GM13977 (cell line): ENCODE measurements at regions not wholly inside any gene's neighbourhood (a gene's known extent, or its start where the extent isn't known, plus 50 kb on each side); places are given as distances from the start of the nearest gene placed in this dataset.
"Not testable (repeated sequence)": the region's sequence is repeated elsewhere in the genome, so short reads cannot be mapped to it uniquely, and the experiment has no call there.

ENCODE experiments used
- DNase-seq: peaks from one replicate; pipeline ENCODE4 v3.0.0; 2012; ENCODE audit warnings: low spot score
- CTCF ChIP-seq: IDR thresholded peaks from 2 replicates; pipeline ENCODE4 v1.5.1; 2012; ENCODE audit warnings: mild to moderate bottlenecking, control low read depth; ENCODE audit not compliant: insufficient read depth; ENCODE audit errors: extremely low read depth, missing control alignments
- in situ Hi-C: fragments of 300-500 bp; cut with MboI; formaldehyde crosslinking; loops from one replicate; pipeline ENCODE4 v1.12.0; 2022; ENCODE audit warnings: low sequenced_read_pairs, low pct_unique_long_range_greater_than_20kb, mixed read lengths, inconsistent platforms; ENCODE audit not compliant: unreplicated experiment

GRCh38 chr18:79600141-79600540, 79.5 kb upstream of the CTDP1 start:
- in situ Hi-C loops = no loop called here
- no peak for TF ChIP-seq CTCF
- no peak for DNase-seq

- in situ Hi-C loops = no loop called here
- TF ChIP-seq CTCF = no peak
- no peak for DNase-seq
These were observed 79.0 kb upstream of the CTDP1 start for GRCh38 chr18:79600596-79600995.

GRCh38 chr18:79601234-79601633, 78.4 kb upstream of the CTDP1 start:
- TF ChIP-seq CTCF = no peak
- in situ Hi-C loops = no loop called here
- no peak for DNase-seq

DNA sequence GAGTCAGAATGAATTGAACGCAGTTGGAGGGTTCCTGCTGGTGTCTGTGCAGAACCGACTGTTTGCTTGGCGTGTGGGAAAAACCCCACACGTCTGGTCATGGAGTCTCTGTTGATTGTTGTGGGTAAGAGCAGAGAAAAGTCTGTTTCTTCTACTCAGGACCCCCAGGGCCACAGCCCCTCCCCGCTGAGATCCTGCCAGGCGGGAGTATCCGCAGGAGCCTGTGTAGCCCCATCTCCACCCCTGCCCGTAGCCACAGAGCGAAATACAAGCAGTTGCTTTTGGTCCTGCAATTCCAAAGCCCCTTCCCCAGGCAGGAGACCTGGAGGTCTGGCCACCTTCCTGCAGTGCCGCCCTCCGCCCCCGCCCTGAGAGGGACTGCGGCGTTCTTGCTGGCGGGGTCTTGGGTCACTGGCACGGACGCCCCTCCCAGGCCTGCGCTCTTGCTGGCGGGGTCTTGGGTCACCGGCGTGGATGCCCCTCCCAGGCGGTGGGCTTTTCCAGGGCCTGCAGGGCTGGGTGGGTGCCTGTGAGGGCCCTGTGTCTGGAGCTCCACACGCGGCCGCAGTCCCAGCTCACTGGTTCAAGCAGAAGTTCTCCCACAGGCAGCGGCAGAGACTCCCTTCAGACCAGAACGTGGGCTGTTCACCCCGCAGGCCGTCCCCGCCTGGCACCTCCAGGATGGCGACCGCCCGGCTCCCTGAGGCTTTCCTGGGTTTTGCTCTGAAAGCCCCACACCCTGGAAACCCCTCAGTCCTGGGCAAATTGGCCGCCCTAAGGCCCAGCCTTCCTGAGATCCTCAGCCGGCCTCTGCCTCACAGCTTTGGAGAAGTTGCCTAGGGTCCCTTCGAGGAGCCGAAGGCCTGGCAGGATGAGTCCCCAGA, 76.0 kb upstream of the CTDP1 start:
- DNase-seq = no peak
- TF ChIP-seq CTCF = no peak
- in situ Hi-C loops = no loop called here

DNA sequence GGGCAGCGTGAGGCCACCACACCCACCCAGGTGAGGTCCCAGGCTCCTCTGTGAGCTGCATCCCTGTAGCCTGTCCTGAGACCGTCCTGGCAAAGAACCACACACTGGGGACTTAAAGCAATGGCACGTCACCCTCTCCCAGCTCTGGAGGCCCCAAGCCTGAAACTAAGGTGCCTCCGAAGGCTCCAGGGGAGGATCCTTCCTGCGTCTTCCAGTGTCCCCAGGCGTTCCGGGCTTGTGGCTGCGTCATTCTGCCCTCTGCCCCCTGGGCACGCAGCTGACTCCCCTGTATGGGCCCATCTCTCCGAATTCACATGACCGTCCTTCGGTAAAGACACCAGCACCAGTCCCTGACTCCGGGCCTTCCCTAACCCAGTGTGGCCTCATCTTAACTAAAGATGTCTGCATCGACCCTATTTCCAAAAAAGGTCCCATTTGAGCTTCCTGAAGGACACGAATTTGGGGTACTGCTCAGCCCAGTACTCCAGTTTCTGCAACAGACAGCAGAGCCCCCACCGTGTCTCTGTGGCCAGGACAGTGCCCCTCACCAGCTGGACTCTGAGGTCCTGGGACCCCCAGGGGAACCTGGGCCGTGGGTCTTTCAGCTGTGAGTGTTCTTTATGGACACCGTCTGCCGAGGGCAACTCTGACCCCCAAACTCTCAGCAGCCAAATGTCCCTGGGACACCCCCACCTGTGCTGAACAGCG, 75.2 kb upstream of the CTDP1 start:
- in situ Hi-C loops = no loop called here
- no peak for DNase-seq
- TF ChIP-seq CTCF = no peak

- in situ Hi-C loops = no loop called here
- no peak for DNase-seq
- no peak for TF ChIP-seq CTCF
These were observed 74.4 kb upstream of the CTDP1 start for GRCh38 chr18:79604913-79605880.

- in situ Hi-C loops, DNase-seq: not testable (repeated sequence)
These were observed 73.5 kb upstream of the CTDP1 start for GRCh38 chr18:79606071-79606470.
